Nephron progenitor cell (in vitro differentiated cells): ENCODE measurements at regions not wholly inside any gene's neighbourhood (a gene's known extent, or its start where the extent isn't known, plus 50 kb on each side); places are given as distances from the start of the nearest gene placed in this dataset.

ENCODE experiments used
- DNase-seq: peaks from one replicate; pipeline ENCODE4 v3.0.0; 2021
- H3K27ac Mint-ChIP-seq: 2 replicates; pipeline ENCODE4 v1.8.0; 2021; ENCODE audit warnings: mild to moderate bottlenecking, moderate library complexity, mixed read lengths
- H3K27me3 Mint-ChIP-seq: 2 replicates; pipeline ENCODE4 v1.8.0; 2021; ENCODE audit warnings: mild to moderate bottlenecking, low read depth, mixed read lengths; ENCODE audit not compliant: poor library complexity
- H3K36me3 Mint-ChIP-seq: 2 replicates; pipeline ENCODE4 v1.8.0; 2021; ENCODE audit warnings: low read depth, mixed read lengths
- H3K4me1 Mint-ChIP-seq: 2 replicates; pipeline ENCODE4 v1.8.0; 2021; ENCODE audit warnings: mixed read lengths
- H3K4me3 Mint-ChIP-seq: 2 replicates; pipeline ENCODE4 v1.8.0; 2021; ENCODE audit warnings: mild to moderate bottlenecking, moderate library complexity, mixed read lengths
- H3K9me3 Mint-ChIP-seq: 2 replicates; pipeline ENCODE4 v1.8.0; 2021; ENCODE audit warnings: mild to moderate bottlenecking, moderate library complexity, mixed read lengths
- CTCF ChIP-seq: fragments of 200-600 bp; sonication (generic); IDR thresholded peaks from 2 replicates; pipeline ENCODE4 v1.5.0; 2021; ENCODE audit warnings: antibody characterized with exemption

GRCh38 chr4:141435446-141436225 is 200.7 kb upstream of the IL15 start:
- Mint-ChIP-seq H3K27me3 (peaks cover 16% of the 10 kb centered on the region), H3K4me1 (no peaks in the 10 kb centered on the region), H3K36me3 (no peaks in the 10 kb centered on the region), H3K4me3 (no peak overlapping the region), H3K9me3 (no peaks in the 10 kb centered on the region), H3K27ac (no peak overlapping the region)
- no peak for DNase-seq
- TF ChIP-seq CTCF = no peak

- no peaks in the 10 kb centered on the region for H3K9me3 Mint-ChIP-seq
- no peak overlapping the region for H3K4me3 Mint-ChIP-seq
- H3K27ac Mint-ChIP-seq = no peak overlapping the region
- no peak for TF ChIP-seq CTCF
- no peaks in the 10 kb centered on the region for H3K36me3 Mint-ChIP-seq
- H3K4me1 Mint-ChIP-seq = no peaks in the 10 kb centered on the region
- no peak for DNase-seq
- H3K27me3 Mint-ChIP-seq = peaks cover 13% of the 10 kb centered on the region
These were observed 197.2 kb upstream of the IL15 start for GRCh38 chr4:141439223-141439622.

GRCh38 chr4:141447761-141448160 is 188.6 kb upstream of the IL15 start:
- peaks cover 4% of the 10 kb centered on the region for H3K27me3 Mint-ChIP-seq
- H3K27ac Mint-ChIP-seq = no peak overlapping the region
- H3K36me3 Mint-ChIP-seq = no peaks in the 10 kb centered on the region
- H3K4me1 Mint-ChIP-seq = no peaks in the 10 kb centered on the region
- no peak overlapping the region for H3K4me3 Mint-ChIP-seq
- no peaks in the 10 kb centered on the region for H3K9me3 Mint-ChIP-seq
- no peak for DNase-seq
- no peak for TF ChIP-seq CTCF

- no peak overlapping the region for H3K27ac Mint-ChIP-seq
- no peak for TF ChIP-seq CTCF
- no peaks in the 10 kb centered on the region for H3K9me3 Mint-ChIP-seq
- no peak overlapping the region for H3K4me3 Mint-ChIP-seq
- no peak for DNase-seq
- H3K4me1 Mint-ChIP-seq = no peaks in the 10 kb centered on the region
- peaks cover 4% of the 10 kb centered on the region for H3K27me3 Mint-ChIP-seq
- H3K36me3 Mint-ChIP-seq = no peaks in the 10 kb centered on the region
These were observed 187.9 kb upstream of the IL15 start for GRCh38 chr4:141448490-141448889.

- TF ChIP-seq CTCF = no peak
- H3K36me3 Mint-ChIP-seq = no peaks in the 10 kb centered on the region
- no peak overlapping the region for H3K27ac Mint-ChIP-seq
- H3K4me1 Mint-ChIP-seq = no peaks in the 10 kb centered on the region
- H3K27me3 Mint-ChIP-seq = peaks cover 7% of the 10 kb centered on the region
- no peak overlapping the region for H3K4me3 Mint-ChIP-seq
- H3K9me3 Mint-ChIP-seq = no peaks in the 10 kb centered on the region
- DNase-seq = no peak
These were observed 186.5 kb upstream of the IL15 start for GRCh38 chr4:141449927-141450326.

GRCh38 chr4:141455651-141456050 is 180.7 kb upstream of the IL15 start:
- peaks cover 3% of the 10 kb centered on the region for H3K27me3 Mint-ChIP-seq
- no peaks in the 10 kb centered on the region for H3K9me3 Mint-ChIP-seq
- no peak overlapping the region for H3K4me3 Mint-ChIP-seq
- no peaks in the 10 kb centered on the region for H3K36me3 Mint-ChIP-seq
- no peaks in the 10 kb centered on the region for H3K4me1 Mint-ChIP-seq
- TF ChIP-seq CTCF = no peak
- no peak overlapping the region for H3K27ac Mint-ChIP-seq
- no peak for DNase-seq
